Dermis microvascular lymphatic vessel endothelial cell (primary cell): ENCODE measurements at regions not wholly inside any gene's neighbourhood (a gene's known extent, or its start where the extent isn't known, plus 50 kb on each side); places are given as distances from the start of the nearest gene placed in this dataset.
"Not testable (repeated sequence)": the region's sequence is repeated elsewhere in the genome, so short reads cannot be mapped to it uniquely, and the experiment has no call there.

Source experiments
- DNase-seq, 2 donors: peaks; one replicate each; pipeline versions ENCODE4 v3.0.0 to v3.0.0-alpha.2; 2010; ENCODE audit warnings: low read depth in 2 of 2

GRCh38 chr10:26952094-26952493 is 91.3 kb upstream of the ABI1 start:
- no peak for DNase-seq

- DNase-seq: no peak
These were observed 90.9 kb upstream of the ABI1 start for GRCh38 chr10:26951650-26952049.

GRCh38 chr10:26950934-26951333 is 90.2 kb upstream of the ABI1 start:
- DNase-seq: no peak

- DNase-seq: peak in 1 of 2 donors; percentile 5
These were observed 85.5 kb upstream of the ABI1 start for GRCh38 chr10:26946102-26946811.

GRCh38 chr10:26944261-26944882 is 83.6 kb upstream of the ABI1 start:
- no peak for DNase-seq

- no peak for DNase-seq
These were observed 79.2 kb upstream of the ABI1 start for GRCh38 chr10:26939962-26940354.

- no peak for DNase-seq
These were observed 78.7 kb upstream of the ABI1 start for GRCh38 chr10:26939290-26939961.

- no peak for DNase-seq
These were observed 77.8 kb upstream of the ABI1 start for GRCh38 chr10:26938578-26938977.

- DNase-seq: no peak
These were observed 76.6 kb upstream of the ABI1 start for GRCh38 chr10:26937371-26937770.

GRCh38 chr10:26934190-26934589 is 73.4 kb upstream of the ABI1 start:
- not testable (repeated sequence) for DNase-seq

- no peak for DNase-seq
These were observed 71.8 kb upstream of the ABI1 start for GRCh38 chr10:26932576-26932975.

- DNase-seq: no peak
These were observed 70.5 kb upstream of the ABI1 start for GRCh38 chr10:26931223-26931622.

- not testable (repeated sequence) for DNase-seq
These were observed 62.1 kb upstream of the ABI1 start for GRCh38 chr10:26922824-26923223.

GRCh38 chr10:26919156-26919860 is 58.5 kb upstream of the ABI1 start:
- DNase-seq: not testable (repeated sequence)

GRCh38 chr10:26914898-26915297 is 54.1 kb upstream of the ABI1 start:
- DNase-seq: no peak

- no peak for DNase-seq
These were observed 51.2 kb upstream of the ABI1 start for GRCh38 chr10:26911811-26912461.
